Transverse colon (tissue), 4 donors: ENCODE measurements at regions not wholly inside any gene's neighbourhood (a gene's known extent, or its start where the extent isn't known, plus 50 kb on each side); places are given as distances from the start of the nearest gene placed in this dataset.

Experiments used
- CTCF ChIP-seq, 5 experiments: fragments of 200-600 bp in 3 of 5; fragments of 450-650 bp in 2 of 5; sonication (generic) in 3 of 5; IDR thresholded peaks; 1 replicate in 2 of 5; 2 replicates in 3 of 5; pipeline ENCODE4 v1.5.1; 2016 to 2017; ENCODE audit warnings: antibody characterized with exemption in 5 of 5, inconsistent platforms in 3 of 5, mild to moderate bottlenecking in 2 of 5, moderate library complexity in 1 of 5
- EP300 ChIP-seq: sonication (generic); formaldehyde crosslinking; IDR thresholded peaks from one replicate; pipeline ENCODE4 v1.6.1; 2017; ENCODE audit warnings: antibody characterized with exemption, low read depth
- POLR2A ChIP-seq: fragments of 450-650 bp; IDR thresholded peaks from one replicate; pipeline ENCODE4 v1.6.1; 2016; ENCODE audit warnings: antibody characterized with exemption, mild to moderate bottlenecking, moderate library complexity
- POLR2AphosphoS5 ChIP-seq, 3 donors: sonication (generic); formaldehyde crosslinking; IDR thresholded peaks; one replicate each; pipeline ENCODE4 v1.6.1; 2016; ENCODE audit warnings: antibody characterized with exemption in 3 of 3

GRCh38 chr10:90328896-90329295, 528.9 kb downstream of the HTR7 start:
- TF ChIP-seq CTCF (IDR thresholded peaks at IDR 0.05), result no peak
- no peak for TF ChIP-seq POLR2AphosphoS5 (IDR thresholded peaks at IDR 0.05)
- no peak for TF ChIP-seq EP300
- no peak for TF ChIP-seq POLR2A
